Type B pancreatic cell (in vitro differentiated cells): ENCODE measurements at regions not wholly inside any gene's neighbourhood (a gene's known extent, or its start where the extent isn't known, plus 50 kb on each side); places are given as distances from the start of the nearest gene placed in this dataset.

Experiments used
- DNase-seq: peaks from one replicate; pipeline ENCODE4 v3.0.0; 2021; ENCODE audit warnings: mixed read lengths; ENCODE audit not compliant: unreplicated experiment; ENCODE audit errors: extremely low spot score
- H3K27ac Mint-ChIP-seq: 2 replicates; pipeline ENCODE4 v1.8.0; 2021; ENCODE audit warnings: mild to moderate bottlenecking, mixed read lengths
- H3K27me3 Mint-ChIP-seq: 2 replicates; pipeline ENCODE4 v1.8.0; 2021; ENCODE audit warnings: mixed read lengths
- H3K36me3 Mint-ChIP-seq: 2 replicates; pipeline ENCODE4 v1.8.0; 2021; ENCODE audit warnings: mixed read lengths
- H3K4me1 Mint-ChIP-seq: one replicate; pipeline ENCODE4 v1.8.0; 2021; ENCODE audit warnings: mixed read lengths; ENCODE audit not compliant: unreplicated experiment
- H3K4me3 Mint-ChIP-seq: 2 replicates; pipeline ENCODE4 v1.8.0; 2021; ENCODE audit warnings: mild to moderate bottlenecking, mixed read lengths
- H3K9me3 Mint-ChIP-seq: 2 replicates; pipeline ENCODE4 v1.8.0; 2021; ENCODE audit warnings: mixed read lengths
- TF ChIP-seq, protein P1 (sequence below): fragments of 200-600 bp; sonication (generic); conservative IDR thresholded peaks from 2 replicates; pipeline ENCODE4 v1.5.0; 2021; ENCODE audit warnings: antibody characterized with exemption, mild to moderate bottlenecking

DNA sequence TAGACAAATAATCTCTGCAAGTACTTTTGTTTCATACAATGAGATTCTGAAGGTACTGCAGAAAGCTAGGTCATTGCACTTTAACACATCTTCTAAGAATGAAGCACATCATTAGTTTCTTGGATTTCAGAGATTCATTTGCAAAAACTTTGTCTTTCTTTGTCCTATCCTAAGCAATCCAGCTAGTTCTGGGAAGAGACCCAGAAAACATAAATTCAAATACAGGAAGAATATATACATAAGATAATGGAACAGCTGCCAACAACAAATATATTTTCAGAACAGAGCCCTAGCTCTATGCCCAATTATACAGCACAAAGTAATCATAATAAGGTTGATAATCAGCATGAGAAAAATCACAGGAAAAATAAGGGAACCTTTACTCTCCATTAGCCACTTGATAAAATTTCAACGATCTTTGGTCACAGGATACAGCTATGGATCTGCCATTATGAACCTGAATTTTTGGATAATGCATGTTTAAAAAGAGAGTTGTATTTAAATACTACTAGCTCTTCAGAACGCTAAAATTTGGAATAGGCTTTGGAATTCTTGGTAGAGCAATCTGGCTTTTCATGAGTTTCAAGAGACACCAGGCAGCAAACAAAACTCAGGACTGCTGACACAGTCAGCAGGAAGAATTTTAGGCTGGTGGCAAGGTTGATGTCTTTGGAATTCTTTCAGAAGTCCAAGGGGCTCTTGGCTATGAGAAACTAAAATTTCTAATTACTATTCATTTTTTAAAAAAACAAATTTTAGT, 250.4 kb upstream of the SMIM21 start:
- TF ChIP-seq, protein P1, sequence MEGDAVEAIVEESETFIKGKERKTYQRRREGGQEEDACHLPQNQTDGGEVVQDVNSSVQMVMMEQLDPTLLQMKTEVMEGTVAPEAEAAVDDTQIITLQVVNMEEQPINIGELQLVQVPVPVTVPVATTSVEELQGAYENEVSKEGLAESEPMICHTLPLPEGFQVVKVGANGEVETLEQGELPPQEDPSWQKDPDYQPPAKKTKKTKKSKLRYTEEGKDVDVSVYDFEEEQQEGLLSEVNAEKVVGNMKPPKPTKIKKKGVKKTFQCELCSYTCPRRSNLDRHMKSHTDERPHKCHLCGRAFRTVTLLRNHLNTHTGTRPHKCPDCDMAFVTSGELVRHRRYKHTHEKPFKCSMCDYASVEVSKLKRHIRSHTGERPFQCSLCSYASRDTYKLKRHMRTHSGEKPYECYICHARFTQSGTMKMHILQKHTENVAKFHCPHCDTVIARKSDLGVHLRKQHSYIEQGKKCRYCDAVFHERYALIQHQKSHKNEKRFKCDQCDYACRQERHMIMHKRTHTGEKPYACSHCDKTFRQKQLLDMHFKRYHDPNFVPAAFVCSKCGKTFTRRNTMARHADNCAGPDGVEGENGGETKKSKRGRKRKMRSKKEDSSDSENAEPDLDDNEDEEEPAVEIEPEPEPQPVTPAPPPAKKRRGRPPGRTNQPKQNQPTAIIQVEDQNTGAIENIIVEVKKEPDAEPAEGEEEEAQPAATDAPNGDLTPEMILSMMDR: no peak
- Mint-ChIP-seq H3K27me3 (peaks cover 9% of the 10 kb centered on the region), H3K27ac (no peak overlapping the region), H3K4me1 (no peaks in the 10 kb centered on the region), H3K36me3 (no peaks in the 10 kb centered on the region), H3K9me3 (peaks cover 10% of the 10 kb centered on the region), H3K4me3 (no peak overlapping the region)
- DNase-seq: no peak

DNA sequence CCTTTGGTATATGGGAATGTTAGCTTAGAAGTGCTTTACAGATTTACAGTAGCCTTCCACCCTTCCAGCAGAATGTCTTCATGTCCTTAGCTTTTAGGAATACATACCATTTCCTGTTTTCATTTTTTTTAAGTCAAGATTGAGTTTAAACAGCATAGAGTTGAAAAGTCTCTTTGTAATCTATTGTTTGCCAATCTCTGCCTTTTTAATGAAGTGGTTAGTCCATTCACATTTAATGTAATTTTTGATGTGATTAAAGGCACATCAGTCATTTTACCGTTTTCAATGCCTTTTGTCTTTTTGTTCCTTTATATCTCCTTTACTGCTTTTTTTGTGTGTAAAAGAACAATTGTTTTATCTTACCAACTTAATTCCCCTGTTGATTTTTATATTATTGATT, 233.4 kb upstream of the SMIM21 start:
- H3K4me1 Mint-ChIP-seq: peaks cover 11% of the 10 kb centered on the region
- peaks cover 7% of the 10 kb centered on the region for H3K9me3 Mint-ChIP-seq

DNA sequence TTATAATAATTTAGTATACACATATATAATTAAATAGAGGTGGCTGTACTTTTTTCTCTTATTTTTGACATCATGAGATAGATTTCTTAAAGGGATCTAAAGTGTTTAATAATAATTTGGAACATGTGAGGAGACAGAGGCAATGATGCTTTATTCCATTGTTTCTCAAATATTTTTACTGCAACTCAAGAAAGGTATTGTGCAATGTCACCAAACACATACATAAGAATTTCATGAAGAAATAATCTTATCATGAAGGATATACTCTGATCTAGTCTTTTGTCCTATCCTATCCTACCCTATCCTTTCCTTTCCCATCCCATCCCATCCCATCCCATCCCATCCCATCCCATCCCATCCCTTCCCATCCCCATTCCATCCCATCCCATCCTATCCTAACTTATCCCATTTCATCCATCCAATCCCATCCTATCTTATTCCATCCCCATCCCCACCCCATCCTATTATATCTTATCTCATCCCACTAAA, 232.1 kb upstream of the SMIM21 start:
- TF ChIP-seq, protein P1: no peak
- no peak overlapping the region for H3K4me3 Mint-ChIP-seq
- H3K36me3 Mint-ChIP-seq: peaks cover 3% of the 10 kb centered on the region
- peaks cover 24% of the 10 kb centered on the region for H3K4me1 Mint-ChIP-seq
- H3K9me3 Mint-ChIP-seq: peaks cover 7% of the 10 kb centered on the region
- DNase-seq: no peak
- peaks cover 7% of the 10 kb centered on the region for H3K27me3 Mint-ChIP-seq
- no peak overlapping the region for H3K27ac Mint-ChIP-seq

More for the DNA sequence above, 233.4 kb upstream of the SMIM21 start:
- no peak for DNase-seq
- H3K27me3 Mint-ChIP-seq: peaks cover 4% of the 10 kb centered on the region
- no peak overlapping the region for H3K4me3 Mint-ChIP-seq
- TF ChIP-seq, protein P1: no peak
- H3K27ac Mint-ChIP-seq: no peak overlapping the region
- H3K36me3 Mint-ChIP-seq: peaks cover 3% of the 10 kb centered on the region

DNA sequence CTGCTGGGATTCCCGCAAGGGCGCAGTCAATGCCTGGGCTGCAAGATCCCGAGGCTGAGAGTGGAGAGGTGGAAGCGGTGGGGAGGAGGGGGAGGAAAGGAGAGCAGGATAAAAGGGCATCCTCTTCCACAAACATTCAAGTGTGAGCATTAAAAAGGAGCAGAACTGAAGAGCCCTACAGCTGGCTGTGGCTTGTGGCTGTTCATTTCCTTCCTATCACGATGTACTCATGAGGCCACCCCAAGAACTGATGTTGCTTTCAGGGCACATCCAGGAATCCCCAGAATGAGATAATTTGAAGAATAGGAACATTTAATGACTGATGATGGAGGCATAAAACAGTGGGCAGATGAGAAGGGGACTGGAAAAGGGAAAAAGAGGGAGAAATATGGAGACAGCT, 230.8 kb upstream of the SMIM21 start:
- no peak for DNase-seq
- H3K27me3 Mint-ChIP-seq: peaks cover 7% of the 10 kb centered on the region
- H3K9me3 Mint-ChIP-seq: peaks cover 7% of the 10 kb centered on the region
- no peak overlapping the region for H3K4me3 Mint-ChIP-seq
- no peak overlapping the region for H3K27ac Mint-ChIP-seq
- H3K4me1 Mint-ChIP-seq: peaks cover 30% of the 10 kb centered on the region
- TF ChIP-seq, protein P1: no peak
- peaks cover 3% of the 10 kb centered on the region for H3K36me3 Mint-ChIP-seq

DNA sequence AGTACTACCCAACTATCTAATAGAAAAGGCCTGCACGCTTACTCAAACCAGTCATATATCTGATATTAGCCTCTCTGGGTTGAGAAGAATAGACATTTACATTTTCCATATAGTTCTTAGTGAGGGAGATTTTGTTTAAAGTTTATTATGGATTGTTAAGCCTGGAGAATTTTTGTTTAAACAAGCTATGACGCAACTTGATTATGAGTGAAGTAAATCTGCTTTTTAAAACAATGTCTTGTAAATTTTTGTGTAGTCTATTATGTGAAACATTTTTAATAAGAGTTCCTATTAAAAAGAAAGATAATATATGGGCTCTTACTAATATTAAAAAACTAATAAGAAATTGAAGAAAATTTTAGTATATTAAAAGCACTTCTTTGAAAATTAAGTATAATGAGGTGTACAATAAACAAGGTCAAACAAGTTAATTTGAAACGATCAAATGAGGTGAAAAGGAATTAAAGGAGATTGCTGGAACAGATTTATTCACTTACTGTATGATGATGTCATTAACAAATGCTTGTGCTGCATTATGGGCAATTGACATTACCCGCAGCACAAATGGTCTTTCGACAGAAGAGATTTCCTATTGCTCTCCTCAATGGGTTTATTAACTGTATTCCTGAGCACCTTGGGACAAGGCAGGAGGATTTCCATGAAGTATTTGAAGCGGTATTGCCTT, 229.2 kb upstream of the SMIM21 start:
- no peak overlapping the region for H3K27ac Mint-ChIP-seq
- H3K27me3 Mint-ChIP-seq: peaks cover 7% of the 10 kb centered on the region
- H3K4me1 Mint-ChIP-seq: peaks cover 30% of the 10 kb centered on the region
- H3K4me3 Mint-ChIP-seq: no peak overlapping the region
- peaks cover 1% of the 10 kb centered on the region for H3K9me3 Mint-ChIP-seq
- peaks cover 3% of the 10 kb centered on the region for H3K36me3 Mint-ChIP-seq
- no peak for DNase-seq
- TF ChIP-seq, protein P1: no peak
